ENCODE measurements at regions not wholly inside any gene's neighbourhood (a gene's known extent, or its start where the extent isn't known, plus 50 kb on each side); places are given as distances from the start of the nearest gene placed in this dataset.

- TF ChIP-seq CTCF (conservative IDR thresholded peaks at IDR 0.05) = no peak
- Mint-ChIP-seq H3K9me3 (peaks cover 6% of the 10 kb centered on the region), H3K27me3 (no peaks in the 10 kb centered on the region), H3K27ac (no peak overlapping the region), H3K36me3 (no peaks in the 10 kb centered on the region), H3K4me1 (ENCODE audit: unreplicated experiment) (no peaks in the 10 kb centered on the region), H3K4me3 (no peak overlapping the region)
- no peak for DNase-seq (ENCODE audit: extremely low spot score, unreplicated experiment)
Measured at GRCh38 chr4:63464393-63464792, 944.9 kb downstream of the TECRL start.

DNA sequence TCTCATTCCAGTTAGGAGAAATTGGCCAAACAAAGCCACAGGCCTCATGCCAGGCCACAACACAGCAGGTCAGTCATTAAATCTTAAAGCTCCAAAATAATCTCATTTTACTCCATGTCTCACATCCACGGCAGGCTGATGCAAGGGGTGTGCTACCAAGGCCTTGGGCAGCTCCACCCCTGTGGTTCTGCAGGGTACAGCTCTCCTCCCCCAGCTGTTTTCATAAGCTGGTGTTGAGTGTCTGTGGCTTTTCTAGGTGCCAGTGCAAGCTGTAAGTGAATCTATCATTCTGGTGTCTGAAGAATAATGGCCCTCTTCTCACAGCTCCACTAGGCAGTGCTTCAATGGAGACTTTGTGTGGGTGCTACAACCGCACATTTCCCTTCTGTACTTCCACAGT, 949.2 kb downstream of the TECRL start:
- Mint-ChIP-seq H3K36me3 (no peaks in the 10 kb centered on the region), H3K27ac (no peak overlapping the region), H3K4me3 (no peak overlapping the region), H3K4me1 (ENCODE audit: unreplicated experiment) (no peaks in the 10 kb centered on the region), H3K27me3 (no peaks in the 10 kb centered on the region), H3K9me3 (peaks cover 2% of the 10 kb centered on the region)
- TF ChIP-seq CTCF (conservative IDR thresholded peaks at IDR 0.05) = no peak
- DNase-seq (ENCODE audit: extremely low spot score, unreplicated experiment) = no peak

- H3K4me1 Mint-ChIP-seq (ENCODE audit: unreplicated experiment) = no peaks in the 10 kb centered on the region
- H3K27ac Mint-ChIP-seq = no peak overlapping the region
- no peaks in the 10 kb centered on the region for H3K27me3 Mint-ChIP-seq
- no peaks in the 10 kb centered on the region for H3K36me3 Mint-ChIP-seq
- no peak overlapping the region for H3K4me3 Mint-ChIP-seq
- TF ChIP-seq CTCF (conservative IDR thresholded peaks at IDR 0.05) = no peak
- no peaks in the 10 kb centered on the region for H3K9me3 Mint-ChIP-seq
- DNase-seq (ENCODE audit: extremely low spot score, unreplicated experiment) = no peak
Measured at GRCh38 chr4:63459329-63459728, 949.9 kb downstream of the TECRL start.

- Mint-ChIP-seq H3K4me3 (no peak overlapping the region), H3K9me3 (no peaks in the 10 kb centered on the region), H3K4me1 (ENCODE audit: unreplicated experiment) (no peaks in the 10 kb centered on the region), H3K27me3 (no peaks in the 10 kb centered on the region), H3K36me3 (no peaks in the 10 kb centered on the region), H3K27ac (no peak overlapping the region)
- no peak for DNase-seq (ENCODE audit: extremely low spot score, unreplicated experiment)
- TF ChIP-seq CTCF (conservative IDR thresholded peaks at IDR 0.05) = no peak
Measured at GRCh38 chr4:63458010-63458409, 951.2 kb downstream of the TECRL start.

DNA sequence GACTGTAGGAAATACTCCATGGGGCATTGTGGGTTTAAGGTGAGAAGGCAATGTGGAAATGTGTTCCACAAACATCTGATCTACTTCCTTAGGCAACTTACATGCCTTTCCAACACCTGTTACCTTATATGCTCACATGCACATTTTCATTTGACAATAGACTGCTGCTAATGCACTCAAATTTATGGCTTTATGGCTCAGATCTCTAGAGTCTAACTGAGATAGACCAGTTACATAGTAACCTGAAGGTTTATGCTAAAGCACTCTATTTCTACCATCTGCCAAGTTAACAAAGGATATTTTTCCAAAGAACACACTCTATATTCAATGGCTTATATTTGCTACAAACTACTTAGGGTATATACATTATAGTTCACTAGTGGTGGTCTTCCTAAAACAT, 969.0 kb downstream of the TECRL start:
- no peaks in the 10 kb centered on the region for H3K4me1 Mint-ChIP-seq (ENCODE audit: unreplicated experiment)
- H3K27ac Mint-ChIP-seq = no peak overlapping the region
- DNase-seq (ENCODE audit: extremely low spot score, unreplicated experiment) = no peak
- TF ChIP-seq CTCF (conservative IDR thresholded peaks at IDR 0.05) = no peak
- H3K4me3 Mint-ChIP-seq = no peak overlapping the region
- no peaks in the 10 kb centered on the region for H3K36me3 Mint-ChIP-seq
- H3K9me3 Mint-ChIP-seq = no peaks in the 10 kb centered on the region
- no peaks in the 10 kb centered on the region for H3K27me3 Mint-ChIP-seq

DNA sequence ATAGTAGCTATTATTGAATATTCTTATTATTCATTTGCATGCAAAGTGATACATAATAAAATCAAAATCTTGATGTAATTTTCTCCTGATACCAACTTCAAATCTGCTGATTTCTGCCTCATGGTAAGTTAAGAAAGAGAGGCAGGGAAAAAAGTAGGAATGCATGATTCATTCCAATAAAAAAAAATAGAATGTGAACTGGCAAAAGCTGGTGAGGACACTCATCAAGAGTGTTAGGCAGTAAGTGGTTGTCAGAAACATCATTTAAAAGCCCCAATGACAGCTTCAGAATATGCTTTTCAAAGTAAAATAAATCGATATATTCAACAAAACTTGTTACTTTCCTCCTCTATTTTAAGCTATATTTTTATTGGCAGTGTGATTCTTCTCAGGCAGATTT, 979.1 kb downstream of the TECRL start:
- no peaks in the 10 kb centered on the region for H3K4me1 Mint-ChIP-seq (ENCODE audit: unreplicated experiment)
- H3K36me3 Mint-ChIP-seq = no peaks in the 10 kb centered on the region
- no peaks in the 10 kb centered on the region for H3K9me3 Mint-ChIP-seq
- DNase-seq (ENCODE audit: extremely low spot score, unreplicated experiment) = no peak
- H3K4me3 Mint-ChIP-seq = no peak overlapping the region
- H3K27ac Mint-ChIP-seq = no peak overlapping the region
- no peaks in the 10 kb centered on the region for H3K27me3 Mint-ChIP-seq
- TF ChIP-seq CTCF (conservative IDR thresholded peaks at IDR 0.05) = no peak
